GM23338 (cell line): ENCODE measurements at regions not wholly inside any gene's neighbourhood (a gene's known extent, or its start where the extent isn't known, plus 50 kb on each side); places are given as distances from the start of the nearest gene placed in this dataset.

Experiments used
- CREB1 ChIP-seq: fragments of 250-450 bp; sonication (Bioruptor Pico); IDR thresholded peaks from 2 replicates; pipeline ENCODE4 v1.5.0; 2020; ENCODE audit warnings: low read depth, mild to moderate bottlenecking, moderate library complexity
- CTCF ChIP-seq, 2 experiments: fragments of 200-600 bp in 1 of 2; sonication (generic) in 1 of 2; conservative IDR thresholded peaks; 2 replicates each; pipeline versions ENCODE4 v1.5.1 to v1.6.1; 2016 to 2017; ENCODE audit warnings: antibody characterized with exemption in 2 of 2, low read depth in 2 of 2, mild to moderate bottlenecking in 2 of 2, moderate library complexity in 1 of 2
- ETS1 ChIP-seq: IDR thresholded peaks from 2 replicates; pipeline ENCODE4 v1.6.1; 2016; ENCODE audit warnings: antibody characterized with exemption
- EZH2 ChIP-seq: fragments of 200-600 bp; sonication (generic); IDR thresholded peaks from one replicate; pipeline ENCODE4 v1.8.0; 2017; ENCODE audit warnings: antibody characterized with exemption, mild to moderate bottlenecking, low read depth; ENCODE audit not compliant: unreplicated experiment
- EZH2phosphoT487 ChIP-seq: fragments of 200-600 bp; sonication (generic); IDR thresholded peaks from one replicate; pipeline ENCODE4 v1.8.1; 2018; ENCODE audit warnings: antibody characterized with exemption; ENCODE audit not compliant: unreplicated experiment
- JUNB ChIP-seq: IDR thresholded peaks from one replicate; pipeline ENCODE4 v1.6.1; 2016; ENCODE audit warnings: antibody characterized with exemption; ENCODE audit not compliant: unreplicated experiment
- NANOG ChIP-seq: IDR thresholded peaks from 2 replicates; pipeline ENCODE4 v1.6.1; 2016; ENCODE audit warnings: antibody characterized with exemption, borderline replicate concordance
- POLR2AphosphoS5 ChIP-seq: IDR thresholded peaks from 2 replicates; pipeline ENCODE4 v1.6.1; 2016; ENCODE audit warnings: antibody characterized with exemption, low read depth
- REST ChIP-seq: IDR thresholded peaks from one replicate; pipeline ENCODE4 v1.6.1; 2018; ENCODE audit warnings: antibody characterized with exemption; ENCODE audit not compliant: unreplicated experiment
- ZNF114 ChIP-seq: fragments of 250-450 bp; sonication (Bioruptor Pico); IDR thresholded peaks from 2 replicates; pipeline ENCODE4 v1.5.0; 2020; ENCODE audit warnings: mild to moderate bottlenecking, moderate library complexity
- ZNF331 ChIP-seq: fragments of 250-450 bp; sonication (Bioruptor Pico); IDR thresholded peaks from 2 replicates; pipeline ENCODE4 v1.5.0; 2020; ENCODE audit warnings: low read depth, mild to moderate bottlenecking, moderate library complexity

- TF ChIP-seq CTCF (conservative IDR thresholded peaks at IDR 0.05; ENCODE audit: low read depth in 2 of 2) (no peak), EZH2phosphoT487 (no peak), NANOG (no peak), ZNF114 (CRISPR knock-in tag) (no peak), ZNF331 (CRISPR knock-in tag) (no peak), POLR2AphosphoS5 (no peak), EZH2 (no peak), REST (no peak), CREB1 (CRISPR knock-in tag) (no peak), JUNB (no peak), ETS1 (no peak)
Observed at GRCh38 chr5:135140446-135141204, 106.6 kb upstream of the PITX1 start.
